DMS153 (cell line): ENCODE measurements at regions not wholly inside any gene's neighbourhood (a gene's known extent, or its start where the extent isn't known, plus 50 kb on each side); places are given as distances from the start of the nearest gene placed in this dataset.
"Not testable (repeated sequence)": the region's sequence is repeated elsewhere in the genome, so short reads cannot be mapped to it uniquely, and the experiment has no call there.

ENCODE experiments used
- DNase-seq: peaks from one replicate; lab custom pipeline; 2025; lab: John Stamatoyannopoulos, UW

DNA sequence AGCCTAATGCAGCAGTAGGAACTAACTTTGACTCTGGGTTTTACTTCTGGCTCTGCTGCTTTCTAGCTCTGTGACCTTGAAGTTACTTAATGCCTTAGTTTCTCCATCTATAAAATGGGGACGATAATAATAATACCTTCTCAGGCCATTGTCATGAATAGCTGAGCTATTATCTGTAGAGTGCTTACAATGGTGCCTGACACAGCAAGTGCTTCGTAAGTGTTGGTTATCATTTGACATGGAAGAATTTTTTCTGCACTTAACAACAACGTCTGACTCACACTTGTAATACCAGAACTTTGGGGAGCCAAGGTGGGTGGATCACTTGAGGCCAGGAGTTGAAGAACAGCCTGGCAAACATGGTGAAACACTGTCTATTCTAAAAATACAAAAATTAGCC is 140.5 kb downstream of the ARL4A start:
- no peak for DNase-seq

DNA sequence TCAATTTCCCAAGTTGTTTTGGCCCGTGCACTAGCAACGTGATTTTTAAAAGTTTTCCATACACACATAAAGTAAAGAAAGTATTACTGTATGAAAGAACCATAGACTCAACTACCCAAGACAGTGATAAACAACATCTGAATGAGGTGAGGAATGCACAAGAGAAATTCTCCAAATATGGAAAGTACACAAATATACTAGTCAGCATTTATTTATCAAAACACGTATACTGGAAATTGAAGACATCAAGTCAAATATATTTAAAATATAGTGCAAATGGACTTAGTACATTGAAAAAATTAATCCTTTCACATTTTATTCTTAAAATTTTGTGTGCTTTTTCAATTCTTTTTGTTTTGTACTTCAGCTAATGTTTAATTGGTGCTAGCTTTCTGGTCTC is 143.6 kb downstream of the ARL4A start:
- DNase-seq = no peak

DNA sequence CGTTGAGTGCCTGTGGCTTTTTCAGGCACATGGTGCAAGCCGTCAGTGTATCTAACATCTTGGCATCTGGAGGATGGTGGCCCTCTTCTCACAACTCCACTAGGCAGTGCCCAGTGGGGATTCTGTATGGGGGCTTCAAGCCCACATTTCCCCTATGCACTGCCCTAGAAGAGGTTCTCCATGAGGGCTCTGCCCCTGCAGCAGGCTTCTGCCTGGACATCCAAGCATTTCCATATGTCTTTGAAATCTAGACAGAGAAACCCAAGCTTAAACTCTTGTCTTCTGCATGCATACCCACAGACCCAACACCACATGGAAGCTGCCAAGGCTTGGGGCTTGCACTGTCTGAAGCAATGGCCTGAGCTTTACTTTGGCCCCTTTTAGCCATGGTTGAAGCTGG is 146.4 kb downstream of the ARL4A start:
- DNase-seq = no peak

DNA sequence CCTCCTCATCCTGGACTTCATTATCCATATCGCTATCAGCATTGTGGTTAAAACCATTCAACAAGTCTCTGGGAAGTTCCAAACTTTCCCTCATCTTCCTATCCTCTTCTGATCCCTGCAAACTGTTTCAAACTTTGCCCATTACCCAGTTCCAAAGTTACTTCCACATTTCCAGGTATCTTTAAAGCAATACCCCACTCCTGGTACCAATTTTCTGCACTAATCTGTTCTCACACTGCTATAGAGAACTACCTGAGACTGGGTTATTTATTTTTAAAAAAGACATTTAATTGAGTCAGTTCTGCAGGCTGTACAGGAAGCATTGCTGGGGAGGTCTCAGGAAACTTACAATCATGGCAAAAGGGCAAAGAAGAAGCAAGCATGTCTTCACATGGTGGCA is 147.3 kb downstream of the ARL4A start:
- no peak for DNase-seq

DNA sequence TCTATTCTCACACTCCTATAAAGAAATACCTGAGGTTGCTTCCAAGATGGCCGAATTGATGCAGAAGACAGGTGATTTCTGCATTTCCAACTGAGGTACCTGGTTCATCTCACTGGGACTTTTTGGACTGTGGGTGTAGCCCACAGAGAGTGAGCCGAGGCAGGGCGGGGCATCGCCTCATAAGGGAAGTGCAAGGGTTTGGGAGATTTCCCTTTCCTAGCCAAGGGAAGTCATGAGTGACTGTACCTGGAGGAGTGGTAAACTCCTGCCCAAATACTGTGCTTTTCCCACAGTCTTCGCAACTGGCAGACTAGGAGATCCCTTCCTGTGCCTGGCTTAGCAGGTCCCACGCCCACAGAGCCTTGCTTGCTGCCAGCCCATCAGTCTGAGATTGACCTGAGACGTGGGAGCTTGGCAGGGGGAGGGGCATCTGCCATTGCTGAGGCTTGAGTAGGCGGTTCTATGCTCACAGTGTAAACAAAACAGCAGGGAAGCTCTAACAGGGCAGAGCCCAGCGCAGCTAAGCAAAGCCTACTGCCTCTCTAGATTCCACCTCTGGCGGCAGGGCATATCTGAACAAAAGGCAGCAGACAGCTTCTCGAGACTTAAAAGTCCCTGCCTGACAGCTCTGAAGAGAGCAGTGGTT is 152.2 kb downstream of the ARL4A start:
- DNase-seq = peak; percentile 49

DNA sequence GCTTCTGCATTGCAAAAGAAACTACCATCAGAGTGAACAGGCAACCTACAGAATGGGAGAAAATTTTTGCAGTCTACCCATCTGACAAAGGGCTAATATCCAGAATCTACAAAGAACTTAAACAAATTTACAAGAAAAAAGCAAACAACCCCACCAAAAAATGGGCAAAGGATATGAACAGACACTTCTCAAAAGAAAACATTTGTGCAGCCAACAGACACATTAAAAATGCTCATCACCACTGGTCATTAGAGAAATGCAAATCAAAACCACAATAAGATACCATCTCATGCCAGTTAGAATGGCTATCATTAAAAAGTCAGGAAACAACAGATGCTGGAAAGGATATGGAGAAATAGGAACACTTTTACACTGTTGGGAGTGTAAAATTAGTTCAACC is 157.3 kb downstream of the ARL4A start:
- DNase-seq = not testable (repeated sequence)

DNA sequence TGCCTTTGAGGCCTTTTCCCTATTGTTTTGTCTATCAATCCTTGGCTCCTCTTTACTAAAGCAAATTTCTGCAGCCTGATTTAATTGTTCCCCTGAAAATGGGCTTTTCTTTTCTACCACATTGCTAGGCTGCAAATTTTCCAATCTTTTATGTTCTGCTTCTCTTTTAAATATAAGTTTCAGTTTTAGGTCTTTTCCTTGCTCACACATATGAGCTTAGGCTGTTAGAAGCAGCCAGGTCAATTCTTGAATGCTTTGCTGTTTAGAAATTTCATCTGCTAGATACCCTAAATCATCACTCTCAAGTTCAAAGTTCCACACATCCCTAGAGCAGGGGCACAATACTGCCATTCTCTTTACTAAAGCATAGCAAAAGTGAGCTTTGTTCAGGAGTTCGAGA is 159.6 kb downstream of the ARL4A start:
- DNase-seq = no peak

DNA sequence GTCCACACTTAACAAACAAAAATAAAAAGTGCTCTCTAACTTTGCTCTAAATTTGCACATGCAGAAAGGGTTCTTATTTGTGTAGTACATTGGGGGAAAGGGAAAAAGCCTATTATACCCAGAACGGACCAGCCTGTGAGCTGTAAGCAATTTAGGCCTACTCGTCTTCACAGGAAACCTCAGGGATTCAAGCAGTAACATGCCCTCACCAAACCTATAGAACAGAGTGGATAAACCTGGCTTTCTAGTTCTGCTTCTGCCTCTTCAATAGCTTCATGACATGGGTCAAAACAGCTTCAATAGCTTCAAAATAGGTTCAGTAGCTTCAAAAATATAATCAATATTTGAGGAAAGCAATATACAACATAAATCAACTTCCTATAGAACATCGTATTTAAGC is 163.7 kb downstream of the ARL4A start:
- no peak for DNase-seq

DNA sequence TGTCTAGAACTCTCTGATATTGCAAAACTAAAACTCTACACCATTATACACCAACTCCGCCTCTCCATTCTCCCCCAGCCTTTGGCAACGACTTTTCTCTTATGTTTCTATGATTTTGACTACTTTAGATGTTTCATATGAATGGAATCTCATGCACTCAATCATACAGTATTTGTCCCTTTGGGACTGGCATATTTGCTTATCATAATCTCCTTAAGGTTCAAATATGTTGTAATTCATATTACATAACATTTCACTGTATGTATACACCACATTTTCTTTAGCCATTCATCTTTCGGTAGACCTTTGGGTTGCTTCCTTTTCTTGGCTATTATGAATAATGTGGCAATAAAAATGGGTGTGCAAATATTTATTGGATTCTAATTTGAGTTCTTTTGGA is 164.4 kb downstream of the ARL4A start:
- DNase-seq = no peak

DNA sequence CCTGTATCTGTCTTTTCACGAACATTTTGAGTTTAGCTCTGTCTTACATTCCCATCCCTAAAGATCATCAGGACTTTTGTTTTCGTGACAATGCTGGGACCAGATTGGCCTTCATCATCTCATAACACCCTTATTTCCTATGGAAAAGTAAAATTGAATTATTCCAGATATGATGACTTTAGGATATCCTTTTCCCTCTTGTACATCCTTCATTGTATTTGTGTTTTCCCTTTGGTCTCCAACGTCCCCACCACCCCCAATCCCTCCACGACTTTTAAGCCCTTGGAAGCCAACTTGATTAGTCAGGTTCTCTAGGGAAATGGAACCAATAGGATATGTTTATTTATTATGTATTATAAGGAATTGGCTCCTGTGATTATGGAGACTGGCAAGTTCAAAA is 167.6 kb downstream of the ARL4A start:
- no peak for DNase-seq

DNA sequence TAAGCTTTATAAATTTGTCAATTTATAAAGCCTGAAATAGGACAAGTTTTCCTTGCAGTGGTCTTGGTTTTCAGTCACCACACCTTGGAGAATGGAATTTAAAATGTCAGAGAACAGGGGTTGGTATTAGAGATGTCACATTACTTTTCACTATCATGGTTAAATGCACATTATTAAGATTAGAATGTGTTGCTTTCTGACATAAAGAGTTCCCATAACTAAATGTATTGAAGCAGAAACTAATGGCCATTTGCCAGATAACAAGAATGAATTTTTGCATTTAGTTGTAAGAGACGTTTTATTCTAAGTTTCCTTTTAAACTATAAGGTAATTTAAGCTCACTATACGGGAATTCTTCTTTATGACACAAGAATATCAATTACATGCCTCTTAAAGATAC is 172.3 kb downstream of the ARL4A start:
- DNase-seq = no peak

DNA sequence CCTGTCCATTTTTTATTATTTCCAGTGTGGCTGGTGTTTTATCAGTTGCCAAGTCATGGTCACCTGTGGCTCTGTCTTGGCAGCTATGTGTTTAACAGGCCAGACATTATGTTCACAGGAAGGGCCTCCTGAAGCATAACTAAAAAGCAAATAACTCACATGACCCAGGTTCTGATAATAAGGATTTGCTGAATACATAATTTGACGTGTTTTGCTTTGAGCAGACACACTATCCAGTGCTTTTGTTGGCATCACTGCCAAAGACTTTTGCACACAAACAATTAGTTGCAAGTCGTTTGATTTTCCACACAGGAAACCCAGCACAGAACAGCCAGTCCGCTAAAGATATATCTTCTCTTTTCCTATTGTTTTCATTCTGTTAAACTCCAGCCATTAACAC is 173.6 kb downstream of the ARL4A start:
- peak; percentile 67 for DNase-seq

DNA sequence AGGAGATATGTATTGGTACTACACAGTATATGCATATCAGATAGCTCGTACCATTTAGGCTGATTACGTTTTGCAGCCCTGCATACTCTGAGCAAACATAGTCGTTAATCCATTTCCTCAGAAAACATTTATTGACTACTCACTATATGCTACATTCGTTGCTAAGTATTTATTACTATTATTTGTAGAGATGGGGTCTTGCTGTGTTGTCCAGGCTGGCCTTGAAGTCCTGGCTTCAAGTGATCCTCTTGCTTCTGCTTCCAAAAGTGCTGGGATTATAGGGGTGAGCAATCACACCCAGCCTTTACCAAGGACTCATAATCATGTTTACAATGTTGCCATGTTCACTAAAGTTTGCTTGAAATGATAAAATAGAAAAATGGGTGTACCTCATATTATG is 174.7 kb downstream of the ARL4A start:
- no peak for DNase-seq

DNA sequence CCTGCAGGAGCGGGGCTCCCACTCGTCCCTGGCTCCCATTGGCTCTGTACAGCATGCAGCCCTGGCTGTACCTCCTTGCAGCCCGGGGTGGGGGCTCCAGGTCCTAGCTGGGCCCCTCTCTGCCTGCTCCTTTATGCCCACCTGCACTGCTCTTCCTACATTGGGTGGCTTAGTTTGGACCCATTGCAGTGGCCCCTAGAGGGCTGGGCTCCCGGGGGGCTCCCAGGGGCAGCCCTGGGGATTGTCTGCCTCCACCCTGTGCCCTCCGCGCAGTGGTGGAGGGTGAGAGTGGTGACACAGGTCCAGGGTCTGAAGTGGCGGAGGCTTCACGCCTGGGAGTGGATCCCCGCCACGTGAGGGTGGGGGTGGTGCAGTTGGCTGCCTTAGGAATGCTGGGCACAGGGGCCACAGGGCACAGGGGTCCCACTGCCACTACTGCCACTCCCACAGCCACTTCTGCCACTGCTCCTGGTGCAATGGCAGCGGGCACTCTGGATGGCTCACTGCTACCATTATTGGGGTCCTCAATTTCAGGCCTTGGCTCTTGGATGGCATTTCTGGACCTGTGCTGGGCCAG is 177.1 kb downstream of the ARL4A start:
- DNase-seq = no peak

DNA sequence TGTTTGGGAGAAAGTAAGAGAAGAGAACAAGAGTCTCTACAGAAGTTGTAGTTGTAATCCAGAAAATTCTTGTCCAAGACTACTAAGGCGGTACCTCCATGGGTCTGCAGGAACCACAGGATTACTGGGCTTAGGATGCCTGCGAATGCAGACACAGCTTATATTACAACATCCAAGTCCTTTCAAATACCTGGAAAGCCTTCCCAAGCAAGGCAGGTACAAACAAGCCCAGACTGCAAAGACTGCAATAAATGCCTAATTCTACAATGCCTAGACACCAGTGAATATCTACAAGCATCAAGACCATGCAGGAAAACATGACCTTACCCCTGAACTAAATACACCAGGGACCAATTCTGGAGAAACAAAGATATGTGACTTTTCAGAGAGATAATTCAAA is 178.2 kb downstream of the ARL4A start:
- no peak for DNase-seq

DNA sequence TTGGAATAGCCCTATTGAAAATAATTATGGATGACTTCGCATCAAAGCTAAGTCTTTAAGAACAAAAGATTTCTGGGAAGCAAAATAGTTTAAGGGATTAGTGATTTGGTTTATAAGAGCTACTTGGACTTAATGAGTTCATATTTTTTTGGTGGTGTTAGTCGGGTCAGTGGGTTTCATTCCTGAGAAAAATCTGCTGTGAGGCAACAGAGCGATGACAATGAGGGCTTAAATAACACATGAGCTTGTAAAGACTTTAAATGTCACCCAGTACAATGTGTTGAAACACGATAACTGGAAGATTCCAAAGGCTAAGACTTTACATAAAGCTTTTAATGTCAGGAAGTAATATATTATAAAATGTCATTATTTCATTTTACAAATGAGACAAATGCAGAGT is 178.8 kb downstream of the ARL4A start:
- DNase-seq = no peak

DNA sequence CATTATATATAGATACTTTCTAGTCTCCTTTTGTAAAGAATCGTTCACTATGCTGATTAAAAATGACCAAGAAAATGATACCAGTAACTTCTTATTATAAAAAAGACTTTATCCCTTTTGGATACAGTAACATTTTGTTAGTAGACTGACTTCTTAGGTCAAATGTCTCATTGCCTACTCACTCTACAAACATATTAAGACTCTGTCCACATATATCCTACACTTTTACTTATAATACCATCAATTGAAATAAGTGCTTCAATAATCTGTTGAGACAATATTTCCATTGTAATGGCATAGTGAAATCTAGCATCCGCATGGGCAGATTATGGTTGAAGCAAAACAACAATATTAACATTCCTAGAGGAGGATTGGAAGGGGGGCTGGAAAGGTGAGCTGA is 180.6 kb downstream of the ARL4A start:
- no peak for DNase-seq

DNA sequence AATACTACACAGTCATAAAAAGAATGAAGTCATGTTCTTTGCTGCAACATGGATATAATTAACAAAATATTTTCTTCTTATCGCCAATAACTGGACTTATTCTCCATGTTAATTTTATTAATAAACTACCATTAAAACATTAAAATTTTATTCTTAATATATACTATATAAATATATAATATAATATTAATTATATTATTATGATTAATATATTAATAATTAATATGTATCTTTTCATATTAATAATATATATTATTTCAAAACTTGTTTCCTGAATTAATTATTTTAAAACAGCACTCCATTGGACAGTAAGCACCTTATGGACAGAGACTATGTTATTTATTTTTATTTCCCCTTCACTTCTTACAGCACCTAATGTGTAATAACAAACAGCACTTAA is 182.8 kb downstream of the ARL4A start:
- DNase-seq = no peak

DNA sequence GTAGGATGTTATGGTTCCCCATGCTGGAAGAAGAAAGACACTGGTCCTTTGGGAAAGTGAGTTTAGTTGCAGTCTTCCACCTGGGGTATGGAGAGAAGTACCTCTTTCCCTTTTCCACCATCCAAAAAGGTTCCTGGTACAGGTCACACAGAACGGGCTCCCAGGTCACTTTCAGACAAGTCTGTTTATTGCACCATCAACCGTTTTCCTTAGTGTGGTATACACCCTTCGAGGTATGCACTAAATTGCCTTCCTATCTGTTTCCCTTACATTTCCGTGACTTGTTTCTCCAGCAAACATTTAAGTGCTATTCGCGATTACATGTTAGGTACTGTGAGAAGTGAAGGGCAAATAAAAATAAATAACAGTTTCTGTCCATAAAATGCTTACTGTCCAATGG is 185.1 kb downstream of the ARL4A start:
- no peak for DNase-seq

DNA sequence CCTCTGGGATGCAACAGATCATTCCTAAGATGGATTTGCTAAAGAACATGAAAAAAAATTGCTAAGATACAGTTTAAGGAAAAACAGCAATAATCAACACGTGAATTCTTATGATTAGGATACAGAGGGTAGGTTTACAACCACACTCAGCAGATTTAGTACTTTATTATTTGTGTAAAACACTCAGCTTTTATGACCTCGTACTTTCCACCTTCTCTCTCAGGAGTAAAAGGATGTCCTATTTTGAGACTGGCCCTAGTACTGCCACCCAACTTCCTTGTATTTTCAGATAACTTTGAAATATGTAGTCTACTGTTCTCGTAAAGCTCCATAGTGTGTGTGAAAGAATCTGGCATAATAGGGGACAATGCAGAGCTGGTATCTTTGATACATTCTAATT is 186.1 kb downstream of the ARL4A start:
- no peak for DNase-seq

DNA sequence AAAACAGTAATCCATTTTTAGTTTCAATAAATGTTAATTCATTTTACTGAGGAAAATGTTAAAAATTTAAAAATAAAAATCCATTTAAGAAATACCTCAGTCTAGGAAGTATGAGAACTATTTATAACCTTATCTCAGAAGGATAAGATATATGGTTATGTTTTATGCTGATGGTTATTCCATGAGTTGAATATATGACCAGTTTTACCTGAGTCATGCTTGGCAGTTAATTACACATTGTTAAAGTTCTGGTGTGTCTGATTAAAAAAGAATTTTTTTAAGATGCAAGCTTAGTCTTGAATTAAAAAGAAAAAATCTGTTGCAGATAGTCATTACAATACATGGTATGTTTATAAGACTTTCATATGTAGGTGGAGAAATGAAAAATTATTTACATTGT is 191.7 kb downstream of the ARL4A start:
- no peak for DNase-seq

DNA sequence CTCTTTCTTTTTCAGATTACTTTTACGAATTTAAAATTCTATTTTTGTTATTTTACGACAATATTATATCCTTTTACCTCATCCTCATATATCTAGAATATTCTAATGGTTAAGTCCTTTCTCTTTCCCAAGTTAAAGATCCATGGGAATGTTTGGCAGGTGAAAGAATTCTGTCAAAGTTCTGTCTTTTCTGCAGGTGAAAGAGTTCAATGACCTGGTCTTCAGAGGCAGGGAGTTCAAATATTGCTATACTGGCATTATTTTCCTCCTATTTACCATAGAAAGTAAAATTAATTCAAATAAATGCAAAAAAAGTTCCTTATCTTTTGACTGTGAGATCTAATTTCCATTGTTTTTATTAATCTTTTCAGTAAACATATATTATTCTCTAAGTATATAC is 194.3 kb downstream of the ARL4A start:
- DNase-seq = no peak

DNA sequence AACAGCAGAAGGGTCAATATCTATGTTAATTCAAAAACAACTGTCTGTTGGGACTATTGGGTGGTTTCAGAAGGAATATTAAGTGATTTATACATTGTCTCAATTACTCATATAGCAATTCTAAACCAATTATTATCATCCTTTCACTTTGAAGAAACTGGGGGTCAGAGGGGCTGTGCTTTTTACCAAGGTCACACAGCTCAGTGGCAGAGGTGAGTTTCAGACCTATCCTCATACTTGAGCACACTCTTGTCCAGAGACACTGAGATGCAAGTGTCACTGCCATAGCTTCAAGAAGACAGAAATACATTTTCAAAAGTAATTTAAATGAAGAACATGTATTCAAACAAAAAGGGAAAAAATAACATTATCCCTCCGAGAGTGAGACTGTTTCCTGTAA is 195.3 kb downstream of the ARL4A start:
- DNase-seq = no peak

DNA sequence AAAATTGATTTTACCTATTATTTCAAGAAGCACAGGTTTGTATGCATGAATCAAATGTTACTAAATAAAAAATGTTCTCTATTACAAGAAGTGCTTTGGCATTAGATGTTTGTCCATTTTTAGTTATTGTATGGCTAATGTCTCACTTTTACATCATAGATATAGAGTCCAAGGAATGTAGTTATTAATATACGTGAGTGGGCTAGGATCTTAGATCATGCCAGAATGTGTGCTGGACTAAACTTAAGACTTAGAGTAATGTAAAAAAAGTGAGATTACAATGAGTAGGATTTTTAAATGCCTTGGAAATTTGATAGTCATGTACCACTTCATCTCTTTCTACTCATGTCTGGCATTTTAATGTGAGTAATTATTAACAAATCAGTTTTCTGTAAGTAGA is 196.6 kb downstream of the ARL4A start:
- no peak for DNase-seq
